Effector memory CD8-positive, alpha-beta T cell (primary cell): ENCODE measurements at regions not wholly inside any gene's neighbourhood (a gene's known extent, or its start where the extent isn't known, plus 50 kb on each side); places are given as distances from the start of the nearest gene placed in this dataset.

Source experiments
- ATAC-seq: fragments of 150-1000 bp; cut with Tn5 transposase; replicated peaks from 2 replicates; pipeline ENCODE4 v1.10.0; 2021; ENCODE audit warnings: mild to moderate bottlenecking, moderate library complexity
- DNase-seq, 3 experiments: peaks; one replicate each; pipeline ENCODE4 v3.0.0; 2021
- H3K27ac Mint-ChIP-seq, 2 donors: one replicate each; pipeline ENCODE4 v1.8.0; 2022; ENCODE audit warnings: mild to moderate bottlenecking in 2 of 2, mixed read lengths in 2 of 2, moderate library complexity in 2 of 2
- H3K27me3 Mint-ChIP-seq, 2 donors: one replicate each; pipeline ENCODE4 v1.8.0; 2022; ENCODE audit warnings: mixed read lengths in 2 of 2
- H3K36me3 Mint-ChIP-seq: one replicate; pipeline ENCODE4 v1.8.0; 2022; ENCODE audit warnings: mild to moderate bottlenecking, moderate library complexity, mixed read lengths; ENCODE audit not compliant: insufficient read depth
- H3K4me1 Mint-ChIP-seq, 2 donors: one replicate each; pipeline ENCODE4 v1.8.0; 2022; ENCODE audit warnings: low read depth in 2 of 2, mixed read lengths in 2 of 2
- H3K4me3 Mint-ChIP-seq, 2 donors: one replicate each; pipeline ENCODE4 v1.8.0; 2022; ENCODE audit warnings: mild to moderate bottlenecking in 2 of 2, mixed read lengths in 2 of 2, moderate library complexity in 2 of 2
- H3K9me3 Mint-ChIP-seq, 2 donors: one replicate each; pipeline ENCODE4 v1.8.0; 2022; ENCODE audit warnings: mixed read lengths in 2 of 2

GRCh38 chr4:121217351-121217750 lies 53.2 kb upstream of the TNIP3 start:
- peak overlapping the region in 1 of 2 donors; percentile 93 for H3K27ac Mint-ChIP-seq
- peaks cover 8 to 45% of the 10 kb centered on the region in 2 donors for H3K4me1 Mint-ChIP-seq
- H3K36me3 Mint-ChIP-seq: no peaks in the 10 kb centered on the region
- no peak for DNase-seq
- no peaks in the 10 kb centered on the region for H3K9me3 Mint-ChIP-seq
- H3K27me3 Mint-ChIP-seq: no peaks in the 10 kb centered on the region
- peak overlapping the region in 1 of 2 donors; percentile 31 for H3K4me3 Mint-ChIP-seq
- ATAC-seq: no peak

- H3K27ac Mint-ChIP-seq: peak overlapping the region; percentile 75 to 93
- H3K36me3 Mint-ChIP-seq: no peaks in the 10 kb centered on the region
- H3K4me1 Mint-ChIP-seq: peaks cover 8 to 41% of the 10 kb centered on the region in 2 donors
- no peak for DNase-seq
- peak overlapping the region; percentile 31 to 41 for H3K4me3 Mint-ChIP-seq
- no peaks in the 10 kb centered on the region for H3K9me3 Mint-ChIP-seq
- H3K27me3 Mint-ChIP-seq: no peaks in the 10 kb centered on the region
- ATAC-seq: peak; percentile 70
These were observed 52.3 kb upstream of the TNIP3 start for GRCh38 chr4:121216461-121216860.

- DNase-seq (no peak), ATAC-seq (no peak)
- H3K9me3 Mint-ChIP-seq: no peaks in the 10 kb centered on the region
- no peaks in the 10 kb centered on the region for H3K36me3 Mint-ChIP-seq
- peak overlapping the region; percentile 2 to 93 for H3K27ac Mint-ChIP-seq
- no peaks in the 10 kb centered on the region for H3K27me3 Mint-ChIP-seq
- H3K4me3 Mint-ChIP-seq: peak overlapping the region; percentile 22 to 79
- H3K4me1 Mint-ChIP-seq: peaks cover 6 to 30% of the 10 kb centered on the region in 2 donors
These were observed 49.8 kb upstream of the TNIP3 start for GRCh38 chr4:121213940-121214339.
